Suprapubic skin (tissue), 4 donors: ENCODE measurements at regions not wholly inside any gene's neighbourhood (a gene's known extent, or its start where the extent isn't known, plus 50 kb on each side); places are given as distances from the start of the nearest gene placed in this dataset.

Experiments used
- CTCF ChIP-seq, 2 donors: fragments of 200-600 bp in 1 of 2; fragments of 450-650 bp in 1 of 2; sonication (generic) in 1 of 2; IDR thresholded peaks; one replicate each; pipeline ENCODE4 v1.5.1; 2016 to 2019; ENCODE audit warnings: antibody characterized with exemption in 2 of 2, mild to moderate bottlenecking in 1 of 2, moderate library complexity in 1 of 2
- POLR2A ChIP-seq, 2 donors: fragments of 450-650 bp; IDR thresholded peaks; one replicate each; pipeline ENCODE4 v1.6.1; 2017; ENCODE audit warnings: antibody characterized with exemption in 2 of 2, mild to moderate bottlenecking in 2 of 2, moderate library complexity in 2 of 2
- POLR2AphosphoS5 ChIP-seq, 3 donors: sonication (generic); formaldehyde crosslinking; IDR thresholded peaks; one replicate each; pipeline ENCODE4 v1.6.1; 2017; ENCODE audit warnings: antibody characterized with exemption in 3 of 3

- TF ChIP-seq CTCF (IDR thresholded peaks at IDR 0.05), result no peak
- TF ChIP-seq POLR2A (IDR thresholded peaks at IDR 0.05), result no peak
- no peak for TF ChIP-seq POLR2AphosphoS5 (IDR thresholded peaks at IDR 0.05)
Measured at GRCh38 chr12:89041078-89041477, 311.2 kb downstream of the DUSP6 start.
